WTC11 (cell line): ENCODE measurements at regions not wholly inside any gene's neighbourhood (a gene's known extent, or its start where the extent isn't known, plus 50 kb on each side); places are given as distances from the start of the nearest gene placed in this dataset.

ENCODE experiments used
- ATAC-seq: fragments of 200-7000 bp; cut with Tn5 transposase; 2 replicates; pipeline ENCODE4 v1.10.0; 2021; ENCODE audit warnings: mild to moderate bottlenecking, moderate library complexity
- CTCF ChIA-PET: fragments of 300-600 bp; sonication (Branson Sonifier 250); formaldehyde crosslinking; loops from one replicate; lab custom pipeline; 2021; ENCODE audit warnings: antibody characterized with exemption; lab: Charles Lee
- POLR2A ChIA-PET: fragments of 350-600 bp; sonication (Branson Sonifier 250); formaldehyde crosslinking; loops from one replicate; lab custom pipeline; 2021; ENCODE audit warnings: antibody characterized with exemption; lab: Charles Lee
- DNase-seq: peaks from one replicate; pipeline ENCODE4 v3.0.0; 2021; ENCODE audit warnings: low spot score
- H3K27ac Mint-ChIP-seq: 2 replicates; pipeline ENCODE4 v1.8.0; 2021; ENCODE audit warnings: mixed read lengths
- H3K27me3 Mint-ChIP-seq: 2 replicates; pipeline ENCODE4 v1.8.0; 2021; ENCODE audit warnings: low read depth, mild to moderate bottlenecking, moderate library complexity, mixed read lengths
- H3K36me3 Mint-ChIP-seq: 2 replicates; pipeline ENCODE4 v1.8.0; 2021; ENCODE audit warnings: mixed read lengths
- H3K4me1 Mint-ChIP-seq: 2 replicates; pipeline ENCODE4 v1.8.0; 2022; ENCODE audit warnings: mixed read lengths
- H3K4me3 Mint-ChIP-seq: 2 replicates; pipeline ENCODE4 v1.8.0; 2021; ENCODE audit warnings: mild to moderate bottlenecking, moderate library complexity, mixed read lengths
- H3K9me3 Mint-ChIP-seq: 2 replicates; pipeline ENCODE4 v1.8.0; 2021; ENCODE audit warnings: mixed read lengths
- AR ChIP-seq: fragments of 250-450 bp; sonication (Bioruptor Pico); IDR thresholded peaks from 2 replicates; pipeline ENCODE4 v1.9.0; 2021; ENCODE audit warnings: mild to moderate bottlenecking
- ATF1 ChIP-seq: sonication (generic); formaldehyde crosslinking; IDR thresholded peaks from 2 replicates; pipeline ENCODE4 v1.8.1; 2023; ENCODE audit warnings: mild to moderate bottlenecking, moderate library complexity, missing genetic modification reagents
- EMX1 ChIP-seq: fragments of 250-450 bp; sonication (Bioruptor Pico); IDR thresholded peaks from 2 replicates; pipeline ENCODE4 v1.8.0; 2021; ENCODE audit warnings: mild to moderate bottlenecking
- ETV6 ChIP-seq: sonication (generic); formaldehyde crosslinking; IDR thresholded peaks from 2 replicates; pipeline ENCODE4 v1.8.1; 2022; ENCODE audit warnings: mild to moderate bottlenecking, missing genetic modification reagents
- FOXJ3 ChIP-seq: sonication (generic); formaldehyde crosslinking; IDR thresholded peaks from 2 replicates; pipeline ENCODE4 v1.9.0; 2021; ENCODE audit warnings: missing genetic modification reagents, mild to moderate bottlenecking, borderline replicate concordance
- GRHL2 ChIP-seq: fragments of 250-450 bp; sonication (Bioruptor Pico); IDR thresholded peaks from 2 replicates; pipeline ENCODE4 v1.8.0; 2022; ENCODE audit warnings: mild to moderate bottlenecking, moderate library complexity; ENCODE audit not compliant: insufficient replicate concordance, severe bottlenecking
- GTF2I ChIP-seq: fragments of 250-450 bp; sonication (Bioruptor Pico); conservative IDR thresholded peaks from 2 replicates; pipeline ENCODE4 v1.4.0; 2021; ENCODE audit warnings: mild to moderate bottlenecking
- HMGXB4 ChIP-seq: sonication (generic); formaldehyde crosslinking; IDR thresholded peaks from 2 replicates; pipeline ENCODE4 v1.8.1; 2023; ENCODE audit warnings: mild to moderate bottlenecking, moderate library complexity, missing genetic modification reagents
- KAT7 ChIP-seq: sonication (generic); formaldehyde crosslinking; IDR thresholded peaks from 2 replicates; pipeline ENCODE4 v1.8.1; 2023; ENCODE audit warnings: missing genetic modification reagents, mild to moderate bottlenecking, borderline replicate concordance
- MAX ChIP-seq: sonication (generic); formaldehyde crosslinking; IDR thresholded peaks from 2 replicates; pipeline ENCODE4 v1.8.0; 2022; ENCODE audit warnings: mild to moderate bottlenecking, missing genetic modification reagents
- MXD4 ChIP-seq: fragments of 250-450 bp; sonication (Bioruptor Pico); IDR thresholded peaks from 2 replicates; pipeline ENCODE4 v1.8.0; 2021; ENCODE audit warnings: mild to moderate bottlenecking, moderate library complexity, borderline replicate concordance
- NFYB ChIP-seq: sonication (generic); formaldehyde crosslinking; conservative IDR thresholded peaks from 2 replicates; pipeline ENCODE4 v1.8.0; 2022; ENCODE audit warnings: low read depth, missing genetic modification reagents
- PREB ChIP-seq: sonication (generic); formaldehyde crosslinking; IDR thresholded peaks from 2 replicates; pipeline ENCODE4 v1.8.1; 2022; ENCODE audit warnings: mild to moderate bottlenecking, missing genetic modification reagents, moderate library complexity, borderline replicate concordance
- PRRX2 ChIP-seq: fragments of 250-450 bp; sonication (Bioruptor Pico); IDR thresholded peaks from 2 replicates; pipeline ENCODE4 v1.8.0; 2021; ENCODE audit warnings: mild to moderate bottlenecking
- RELA ChIP-seq: sonication (generic); formaldehyde crosslinking; IDR thresholded peaks from 2 replicates; pipeline ENCODE4 v1.8.1; 2022; ENCODE audit warnings: missing genetic modification reagents, mild to moderate bottlenecking, borderline replicate concordance
- SMAD3 ChIP-seq: sonication (generic); formaldehyde crosslinking; IDR thresholded peaks from 2 replicates; pipeline ENCODE4 v1.8.0; 2022; ENCODE audit warnings: missing genetic modification reagents, mild to moderate bottlenecking, borderline replicate concordance
- SMAD4 ChIP-seq: sonication (generic); formaldehyde crosslinking; IDR thresholded peaks from 2 replicates; pipeline ENCODE4 v1.8.0; 2022; ENCODE audit warnings: mild to moderate bottlenecking, missing genetic modification reagents
- SOX15 ChIP-seq: fragments of 250-450 bp; sonication (Bioruptor Pico); IDR thresholded peaks from 2 replicates; pipeline ENCODE4 v1.9.0; 2021; ENCODE audit warnings: mild to moderate bottlenecking
- TEAD1 ChIP-seq: sonication (generic); formaldehyde crosslinking; IDR thresholded peaks from 2 replicates; pipeline ENCODE4 v1.8.0; 2022; ENCODE audit warnings: mild to moderate bottlenecking, missing genetic modification reagents
- ZNF121 ChIP-seq: sonication (generic); formaldehyde crosslinking; IDR thresholded peaks from 2 replicates; pipeline ENCODE4 v1.8.0; 2023; ENCODE audit warnings: missing genetic modification reagents
- ZNF138 ChIP-seq: sonication (generic); formaldehyde crosslinking; conservative IDR thresholded peaks from 2 replicates; pipeline ENCODE4 v1.8.1; 2022; ENCODE audit warnings: mild to moderate bottlenecking, moderate library complexity, missing genetic modification reagents
- ZNF232 ChIP-seq: sonication (generic); formaldehyde crosslinking; IDR thresholded peaks from 2 replicates; pipeline ENCODE4 v1.8.0; 2022; ENCODE audit warnings: mild to moderate bottlenecking, missing genetic modification reagents
- ZNF423 ChIP-seq: fragments of 250-450 bp; sonication (Bioruptor Pico); IDR thresholded peaks from 2 replicates; pipeline ENCODE4 v2.1.2; 2022; ENCODE audit warnings: mild to moderate bottlenecking, moderate library complexity
- ZNF512 ChIP-seq: sonication (generic); formaldehyde crosslinking; IDR thresholded peaks from 2 replicates; pipeline ENCODE4 v1.8.1; 2022; ENCODE audit warnings: missing genetic modification reagents, borderline replicate concordance
- TF ChIP-seq, protein P1 (sequence below): fragments of 250-450 bp; sonication (Bioruptor Pico); IDR thresholded peaks from 2 replicates; pipeline ENCODE4 v1.9.0; 2021; ENCODE audit warnings: mild to moderate bottlenecking, borderline replicate concordance
- TF ChIP-seq, protein P2 (sequence below): fragments of 250-450 bp; sonication (Bioruptor Pico); IDR thresholded peaks from 2 replicates; pipeline ENCODE4 v2.1.2; 2022; ENCODE audit warnings: mild to moderate bottlenecking, moderate library complexity

DNA sequence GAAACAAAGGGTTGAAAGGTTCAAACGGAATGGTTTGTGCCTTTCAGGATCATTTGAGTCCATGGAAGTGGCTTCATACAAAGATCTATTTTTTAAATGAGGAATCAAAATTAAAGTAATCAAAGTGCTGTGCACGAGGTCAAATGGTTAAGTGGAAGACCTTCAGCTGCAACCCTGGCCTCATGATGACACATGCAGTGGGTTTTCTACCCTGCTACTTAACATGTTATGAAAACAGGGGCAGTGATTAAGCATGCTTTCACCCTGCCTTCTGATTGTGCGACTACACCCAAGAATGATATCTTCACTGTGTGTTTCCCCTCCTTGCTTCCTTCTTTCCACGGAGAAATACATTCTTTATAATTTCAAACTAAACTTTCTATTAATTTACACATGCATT is 604.2 kb downstream of the LRRIQ3 start:
- DNase-seq, result no peak
- Mint-ChIP-seq H3K9me3 (peaks cover 24% of the 10 kb centered on the region), H3K4me3 (no peak overlapping the region), H3K27ac (peak overlapping the region; percentile 37), H3K4me1 (peaks cover 24% of the 10 kb centered on the region), H3K27me3 (no peaks in the 10 kb centered on the region), H3K36me3 (no peaks in the 10 kb centered on the region)
- ChIA-PET POLR2A (no interaction called here), CTCF (no interaction called here)
- no peak for ATAC-seq
- TF ChIP-seq PREB (CRISPR knock-in tag) (no peak), RELA (no peak), AR (CRISPR knock-in tag) (no peak), ZNF512 (no peak), KAT7 (no peak), SMAD4 (CRISPR knock-in tag) (no peak), GTF2I (CRISPR knock-in tag) (no peak), ZNF121 (no peak), PRRX2 (CRISPR knock-in tag) (no peak), ZNF423 (no peak), ETV6 (CRISPR knock-in tag) (no peak), ATF1 (CRISPR knock-in tag) (no peak), EMX1 (no peak), ZNF232 (no peak), SOX15 (no peak)
- TF ChIP-seq, protein P1, sequence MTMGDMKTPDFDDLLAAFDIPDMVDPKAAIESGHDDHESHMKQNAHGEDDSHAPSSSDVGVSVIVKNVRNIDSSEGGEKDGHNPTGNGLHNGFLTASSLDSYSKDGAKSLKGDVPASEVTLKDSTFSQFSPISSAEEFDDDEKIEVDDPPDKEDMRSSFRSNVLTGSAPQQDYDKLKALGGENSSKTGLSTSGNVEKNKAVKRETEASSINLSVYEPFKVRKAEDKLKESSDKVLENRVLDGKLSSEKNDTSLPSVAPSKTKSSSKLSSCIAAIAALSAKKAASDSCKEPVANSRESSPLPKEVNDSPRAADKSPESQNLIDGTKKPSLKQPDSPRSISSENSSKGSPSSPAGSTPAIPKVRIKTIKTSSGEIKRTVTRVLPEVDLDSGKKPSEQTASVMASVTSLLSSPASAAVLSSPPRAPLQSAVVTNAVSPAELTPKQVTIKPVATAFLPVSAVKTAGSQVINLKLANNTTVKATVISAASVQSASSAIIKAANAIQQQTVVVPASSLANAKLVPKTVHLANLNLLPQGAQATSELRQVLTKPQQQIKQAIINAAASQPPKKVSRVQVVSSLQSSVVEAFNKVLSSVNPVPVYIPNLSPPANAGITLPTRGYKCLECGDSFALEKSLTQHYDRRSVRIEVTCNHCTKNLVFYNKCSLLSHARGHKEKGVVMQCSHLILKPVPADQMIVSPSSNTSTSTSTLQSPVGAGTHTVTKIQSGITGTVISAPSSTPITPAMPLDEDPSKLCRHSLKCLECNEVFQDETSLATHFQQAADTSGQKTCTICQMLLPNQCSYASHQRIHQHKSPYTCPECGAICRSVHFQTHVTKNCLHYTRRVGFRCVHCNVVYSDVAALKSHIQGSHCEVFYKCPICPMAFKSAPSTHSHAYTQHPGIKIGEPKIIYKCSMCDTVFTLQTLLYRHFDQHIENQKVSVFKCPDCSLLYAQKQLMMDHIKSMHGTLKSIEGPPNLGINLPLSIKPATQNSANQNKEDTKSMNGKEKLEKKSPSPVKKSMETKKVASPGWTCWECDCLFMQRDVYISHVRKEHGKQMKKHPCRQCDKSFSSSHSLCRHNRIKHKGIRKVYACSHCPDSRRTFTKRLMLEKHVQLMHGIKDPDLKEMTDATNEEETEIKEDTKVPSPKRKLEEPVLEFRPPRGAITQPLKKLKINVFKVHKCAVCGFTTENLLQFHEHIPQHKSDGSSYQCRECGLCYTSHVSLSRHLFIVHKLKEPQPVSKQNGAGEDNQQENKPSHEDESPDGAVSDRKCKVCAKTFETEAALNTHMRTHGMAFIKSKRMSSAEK, result no peak

DNA sequence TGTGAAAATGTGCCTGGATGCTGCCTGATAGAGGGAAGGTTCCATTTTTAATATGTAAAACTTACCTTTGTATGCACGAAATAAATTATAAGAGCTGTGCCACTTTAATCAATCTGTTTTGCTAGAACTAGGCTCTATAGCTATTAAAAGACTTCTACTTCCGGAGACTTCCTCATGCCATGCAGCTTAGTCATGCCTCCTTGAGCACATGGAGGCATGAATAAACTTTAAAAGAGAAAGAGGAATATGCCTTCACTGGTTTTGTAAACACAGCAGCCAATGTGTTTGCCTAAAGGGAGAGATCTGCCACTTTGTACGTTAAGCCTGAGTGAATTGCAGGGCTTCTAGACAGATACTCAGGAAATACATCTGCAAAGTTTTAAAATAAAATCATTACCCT is 604.6 kb downstream of the LRRIQ3 start:
- DNase-seq, result no peak
- ATAC-seq, result peak; percentile 77
- Mint-ChIP-seq H3K27ac (peak overlapping the region; percentile 37; the same call in 1 of the 2 replicates), H3K4me3 (no peak overlapping the region), H3K4me1 (peaks cover 24% of the 10 kb centered on the region), H3K36me3 (no peaks in the 10 kb centered on the region), H3K27me3 (no peaks in the 10 kb centered on the region), H3K9me3 (peaks cover 24% of the 10 kb centered on the region)
- POLR2A ChIA-PET, result no interaction called here
- CTCF ChIA-PET, result no interaction called here
- TF ChIP-seq, protein P2, sequence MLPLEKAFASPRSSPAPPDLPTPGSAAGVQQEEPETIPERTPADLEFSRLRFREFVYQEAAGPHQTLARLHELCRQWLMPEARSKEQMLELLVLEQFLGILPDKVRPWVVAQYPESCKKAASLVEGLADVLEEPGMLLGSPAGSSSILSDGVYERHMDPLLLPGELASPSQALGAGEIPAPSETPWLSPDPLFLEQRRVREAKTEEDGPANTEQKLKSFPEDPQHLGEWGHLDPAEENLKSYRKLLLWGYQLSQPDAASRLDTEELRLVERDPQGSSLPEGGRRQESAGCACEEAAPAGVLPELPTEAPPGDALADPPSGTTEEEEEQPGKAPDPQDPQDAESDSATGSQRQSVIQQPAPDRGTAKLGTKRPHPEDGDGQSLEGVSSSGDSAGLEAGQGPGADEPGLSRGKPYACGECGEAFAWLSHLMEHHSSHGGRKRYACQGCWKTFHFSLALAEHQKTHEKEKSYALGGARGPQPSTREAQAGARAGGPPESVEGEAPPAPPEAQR (CRISPR knock-in tag), result no peak
- no peak for TF ChIP-seq MAX (CRISPR knock-in tag)
- no peak for TF ChIP-seq TEAD1 (CRISPR knock-in tag)
- TF ChIP-seq NFYB (CRISPR knock-in tag), result no peak
- no peak for TF ChIP-seq MXD4
- no peak for TF ChIP-seq SMAD3 (CRISPR knock-in tag)
- no peak for TF ChIP-seq GRHL2
- TF ChIP-seq HMGXB4 (CRISPR knock-in tag), result no peak
- no peak for TF ChIP-seq ZNF138 (CRISPR knock-in tag)
- TF ChIP-seq SMAD4 (CRISPR knock-in tag), result no peak
- no peak for TF ChIP-seq FOXJ3 (CRISPR knock-in tag)
